ENCODE measurements at regions not wholly inside any gene's neighbourhood (a gene's known extent, or its start where the extent isn't known, plus 50 kb on each side); places are given as distances from the start of the nearest gene placed in this dataset.

- no peak for TF ChIP-seq POLR2AphosphoS5 (IDR thresholded peaks at IDR 0.05; ENCODE audit: borderline replicate concordance, low read depth, low read length)
- TF ChIP-seq EZH2 (IDR thresholded peaks at IDR 0.05): no peak
- TF ChIP-seq FOXP2 (optimal IDR thresholded peaks at IDR 0.05; ENCODE audit: control extremely low read depth, extremely low read length, insufficient read depth): no peak
Observed at GRCh38 chr1:96513136-96513535, 208.4 kb upstream of the PTBP2 start.

Data from SK-N-MC (cell line).